GM19467 (cell line): ENCODE measurements at regions not wholly inside any gene's neighbourhood (a gene's known extent, or its start where the extent isn't known, plus 50 kb on each side); places are given as distances from the start of the nearest gene placed in this dataset.

Source experiments
- ATAC-seq: cut with Tn5 transposase; IDR thresholded peaks from one replicate; pipeline ENCODE4 v1.9.1; 2021; ENCODE audit warnings: mild to moderate bottlenecking, moderate library complexity; ENCODE audit not compliant: unreplicated experiment

DNA sequence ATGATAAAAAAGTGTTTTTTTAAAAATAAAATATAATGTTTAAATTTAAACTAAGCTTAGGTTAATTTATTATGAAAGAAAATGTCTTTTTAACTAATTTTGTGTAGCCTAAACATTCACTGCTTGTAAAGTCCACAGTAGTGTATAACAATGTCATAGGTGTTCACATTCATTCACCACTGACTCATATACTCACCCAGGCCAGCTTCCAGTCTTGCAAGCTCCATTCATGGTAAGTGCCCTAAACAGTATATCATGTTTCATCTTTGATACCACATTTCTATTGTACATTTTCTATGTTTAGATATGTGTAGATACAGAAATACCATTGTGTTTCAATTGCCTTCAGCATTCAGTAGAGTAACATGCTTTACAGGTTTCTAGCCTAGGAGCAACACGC lies 530.3 kb downstream of the EPHA5 start:
- no peak for ATAC-seq

DNA sequence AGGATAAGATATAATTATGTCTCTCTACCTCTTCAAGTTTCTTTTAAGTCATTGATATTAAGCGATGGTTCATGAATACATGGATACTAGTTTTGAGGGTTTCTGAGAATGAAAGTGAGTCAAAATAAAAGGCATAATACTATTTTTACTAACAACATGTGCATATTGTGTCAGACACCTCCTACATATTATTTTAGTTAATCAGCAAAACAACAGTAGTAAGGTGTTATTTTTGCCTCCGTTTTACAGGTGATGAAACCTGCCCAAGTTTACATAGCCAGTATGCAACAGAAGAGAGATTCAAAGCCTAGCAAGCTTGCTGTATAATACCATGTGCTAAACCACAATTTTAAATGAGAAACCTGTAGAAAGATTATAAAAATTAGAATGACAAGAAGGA lies 544.1 kb downstream of the EPHA5 start:
- ATAC-seq = no peak

DNA sequence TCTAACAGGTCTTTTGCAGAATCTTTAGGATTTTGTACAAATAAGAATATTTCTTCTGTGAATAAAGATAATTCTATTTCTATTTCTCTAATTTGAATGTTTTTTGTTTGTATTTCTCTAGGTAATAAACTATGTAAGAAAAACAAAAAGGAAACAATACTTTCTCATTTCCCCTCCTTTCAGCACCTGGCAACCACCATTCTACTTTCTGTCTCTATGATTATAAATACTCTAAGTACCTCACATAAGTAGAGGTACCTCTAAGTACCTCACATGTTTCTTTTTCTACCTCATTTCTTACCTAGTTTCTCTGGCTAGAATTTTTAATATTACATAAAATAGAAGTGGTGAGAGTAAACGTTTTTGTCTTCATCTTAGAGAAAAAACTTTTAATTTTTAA lies 550.0 kb downstream of the EPHA5 start:
- ATAC-seq = no peak

DNA sequence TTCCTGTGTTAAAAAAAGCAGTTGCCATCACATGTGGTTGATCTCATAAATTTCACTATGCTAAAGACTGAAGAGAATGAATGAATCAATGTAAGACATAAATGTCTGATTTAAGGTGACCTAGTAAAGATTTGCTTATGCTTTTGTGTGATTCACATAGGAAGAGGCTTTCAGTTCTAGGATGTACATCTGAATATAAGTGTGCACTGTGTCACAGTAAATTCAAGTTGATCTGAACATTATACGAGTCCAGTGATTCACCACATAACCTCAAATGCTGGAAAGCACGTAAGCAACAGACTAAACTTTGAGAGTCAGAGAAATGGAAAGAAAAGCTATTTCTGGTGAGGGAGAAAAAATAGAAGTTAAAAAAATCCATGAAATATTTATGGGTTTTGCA lies 567.9 kb downstream of the EPHA5 start:
- no peak for ATAC-seq

DNA sequence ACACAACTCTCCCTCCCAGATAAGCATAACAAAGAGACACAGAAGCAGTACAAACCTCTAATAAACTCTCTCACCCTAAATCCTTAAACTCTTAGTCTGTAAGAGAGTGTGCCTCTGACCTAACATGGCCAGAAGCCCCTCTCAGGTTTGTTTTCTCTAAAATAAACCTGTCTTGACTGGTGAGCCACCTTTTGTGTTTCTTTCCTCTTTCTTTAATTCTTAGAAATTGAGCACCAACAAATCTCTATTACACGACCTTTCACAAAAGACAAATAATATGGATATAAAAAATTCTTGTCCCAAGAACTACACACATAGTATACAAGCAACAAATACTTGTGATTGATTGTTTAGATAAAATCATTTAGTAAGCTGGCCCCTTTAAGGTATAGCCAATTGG lies 573.7 kb downstream of the EPHA5 start:
- ATAC-seq = no peak

DNA sequence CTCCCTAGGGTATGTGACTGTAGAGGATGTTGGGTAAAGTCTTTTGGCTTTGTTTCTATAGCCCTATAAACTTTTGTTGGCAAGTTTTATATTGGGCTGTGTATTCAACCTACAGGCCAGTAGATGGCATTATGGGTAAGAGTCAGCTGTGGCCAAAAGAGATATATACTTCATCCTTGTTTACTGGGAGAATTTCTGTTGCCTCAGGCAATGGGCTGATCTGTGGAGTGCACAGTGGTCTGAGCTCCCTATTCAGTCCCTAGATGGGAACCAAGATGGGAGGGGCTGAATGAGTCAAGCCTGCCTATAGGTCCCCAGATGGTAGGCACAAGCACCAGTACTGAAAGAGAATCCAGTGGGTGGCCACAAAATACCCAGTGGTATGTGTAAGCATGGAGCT lies 580.6 kb downstream of the EPHA5 start:
- ATAC-seq = no peak

DNA sequence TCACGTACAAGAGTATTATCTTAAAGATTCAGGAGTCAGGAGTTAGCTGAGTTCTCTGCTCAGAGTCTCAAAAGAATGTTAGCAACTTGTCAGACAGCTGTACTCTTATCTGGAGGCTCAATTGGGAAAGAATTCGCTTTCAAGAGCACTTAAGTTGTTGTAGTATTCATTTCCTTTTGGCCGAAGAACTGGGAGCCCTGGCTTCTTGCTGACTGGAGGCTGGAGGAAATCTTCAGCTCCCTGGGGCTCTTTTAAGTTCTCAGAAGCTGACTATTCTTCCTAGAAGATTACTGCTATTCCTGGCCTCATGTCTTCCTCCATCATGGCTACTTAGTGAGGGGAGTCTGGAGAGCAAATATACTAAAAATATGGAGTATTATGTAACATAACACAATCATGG lies 587.2 kb downstream of the EPHA5 start:
- ATAC-seq = no peak

DNA sequence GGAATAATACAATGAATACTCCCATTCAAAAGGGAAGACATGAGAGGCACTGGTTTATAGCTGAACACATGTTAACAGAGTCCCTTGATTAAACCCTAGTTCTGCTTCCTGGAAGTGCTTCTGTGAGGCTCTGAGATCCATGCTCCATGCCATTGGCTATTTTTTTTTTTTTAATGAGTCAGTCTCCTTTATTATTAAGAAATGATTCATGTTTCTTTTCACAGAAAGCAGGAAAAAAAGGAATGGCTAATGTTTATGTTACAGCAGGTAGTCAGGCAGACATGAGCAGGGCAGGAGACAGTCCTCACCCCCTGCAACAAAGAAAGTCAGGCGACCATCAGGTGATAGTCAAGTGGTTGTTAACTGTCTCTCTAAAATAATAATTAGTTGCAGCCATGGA lies 598.7 kb downstream of the EPHA5 start:
- ATAC-seq = no peak

DNA sequence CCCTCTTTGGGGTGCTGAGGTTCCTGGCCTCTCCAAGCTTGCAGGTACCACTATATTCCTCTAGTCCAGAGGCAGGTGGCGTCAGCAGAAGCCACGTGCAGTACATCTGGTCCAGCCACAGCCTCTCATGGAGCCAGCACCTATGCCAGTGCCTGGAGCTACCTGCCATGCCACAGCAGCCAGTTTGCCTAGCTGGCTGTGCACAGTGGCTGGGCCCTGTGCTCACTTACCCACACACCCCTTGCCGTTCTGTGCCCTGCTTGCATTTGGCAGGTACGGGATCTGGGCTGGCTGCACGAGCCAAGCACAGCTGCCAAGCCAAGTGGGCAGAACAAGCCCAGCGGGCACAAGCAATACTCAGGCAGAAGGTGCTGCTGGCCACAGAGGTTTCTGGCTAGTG lies 601.1 kb downstream of the EPHA5 start:
- no peak for ATAC-seq

DNA sequence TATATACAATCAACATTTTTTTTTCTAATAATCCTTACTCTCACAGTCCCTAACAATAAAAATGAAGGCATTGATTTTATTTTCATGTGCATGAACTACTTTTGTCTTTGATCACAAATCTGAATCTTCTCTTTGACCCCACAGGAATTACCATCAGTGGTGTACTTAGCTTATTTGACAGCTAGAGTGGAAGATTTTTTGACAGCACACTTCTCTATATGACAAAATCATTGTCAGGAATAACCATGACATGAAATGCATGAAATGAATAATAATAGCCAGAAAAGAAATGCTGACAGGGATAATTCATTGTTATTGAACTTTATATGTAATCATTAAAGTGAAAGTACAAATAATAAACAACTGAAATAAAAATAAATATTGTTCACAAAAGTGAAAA lies 604.2 kb downstream of the EPHA5 start:
- no peak for ATAC-seq

DNA sequence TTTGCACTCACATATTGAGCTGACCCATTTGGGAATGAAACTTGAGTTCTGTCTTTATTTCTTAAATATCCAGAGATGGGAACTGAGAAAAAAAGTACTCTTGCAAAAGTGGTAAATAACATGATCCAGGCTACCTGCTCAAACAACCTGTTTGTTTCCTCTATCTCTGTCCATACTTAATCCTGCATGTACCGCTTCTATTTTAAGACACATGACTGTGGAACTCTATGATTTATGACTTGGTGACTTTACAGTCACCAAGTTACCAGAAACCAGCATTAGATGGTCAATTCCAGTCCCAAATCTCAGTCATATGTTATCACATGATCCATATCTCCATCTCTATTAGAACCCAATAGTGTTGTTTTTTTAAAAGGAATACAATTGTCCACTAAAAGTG lies 606.7 kb downstream of the EPHA5 start:
- no peak for ATAC-seq

DNA sequence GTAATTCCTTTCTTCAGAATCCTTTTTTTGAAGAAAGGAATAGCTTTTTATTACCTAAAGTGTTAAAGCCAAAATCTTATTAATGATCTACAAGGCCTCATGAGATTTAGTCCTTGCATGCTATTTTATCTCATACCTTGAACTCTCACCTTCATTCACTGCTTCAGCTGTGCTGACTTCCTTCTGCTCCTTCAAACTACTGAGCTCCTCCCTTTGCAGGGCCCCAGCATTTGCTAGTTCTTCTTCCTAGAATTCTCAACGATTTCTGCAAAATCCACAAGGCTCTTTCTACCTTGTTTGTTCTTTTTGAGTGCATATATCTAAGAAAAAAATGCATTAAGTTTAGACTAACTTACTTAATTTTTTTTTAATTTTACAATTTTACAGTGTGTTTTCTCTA lies 619.5 kb downstream of the EPHA5 start:
- no peak for ATAC-seq

DNA sequence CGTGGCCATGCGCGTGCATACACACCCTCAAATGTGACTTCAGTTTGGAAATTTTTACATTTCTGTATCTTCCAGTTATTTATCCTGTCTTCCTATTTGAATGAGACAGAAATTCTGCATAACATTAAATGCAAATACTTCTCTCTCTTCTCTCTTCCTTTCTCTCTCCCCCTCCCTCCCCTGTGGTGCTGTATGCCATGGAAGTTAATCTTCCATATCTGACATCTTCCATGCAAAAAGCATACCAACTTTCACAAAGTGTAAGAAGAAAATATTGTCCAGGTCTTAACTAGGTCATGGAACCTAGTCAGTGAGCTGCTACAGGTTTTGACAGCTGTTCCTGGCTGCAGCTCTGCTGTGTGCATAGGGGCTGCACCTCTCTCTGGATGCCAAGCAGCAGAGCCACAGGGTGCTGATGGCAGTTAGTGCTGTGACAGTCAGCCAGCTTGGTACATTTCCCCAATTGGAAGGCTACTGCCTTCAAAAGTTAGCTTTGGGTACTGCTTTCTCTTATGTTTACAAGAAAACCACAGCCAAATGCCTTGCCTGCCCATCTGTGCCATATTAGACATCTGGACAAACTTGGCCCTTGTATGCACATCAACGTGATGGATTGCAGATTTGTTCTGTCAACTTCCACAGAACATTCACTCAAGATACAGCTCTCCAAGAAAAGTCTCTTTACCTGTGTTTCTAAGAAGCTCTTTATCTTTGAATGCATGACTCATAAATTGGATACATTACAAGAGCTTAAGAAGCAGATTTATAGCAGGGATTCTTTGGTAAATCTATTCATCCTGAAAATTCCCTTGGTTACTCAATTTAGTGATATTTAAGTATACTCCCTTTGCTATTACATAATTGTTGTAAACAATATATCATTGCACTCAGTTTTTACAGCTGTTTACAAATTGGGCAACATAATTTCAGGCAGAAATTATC lies 623.8 kb downstream of the EPHA5 start:
- ATAC-seq = no peak

DNA sequence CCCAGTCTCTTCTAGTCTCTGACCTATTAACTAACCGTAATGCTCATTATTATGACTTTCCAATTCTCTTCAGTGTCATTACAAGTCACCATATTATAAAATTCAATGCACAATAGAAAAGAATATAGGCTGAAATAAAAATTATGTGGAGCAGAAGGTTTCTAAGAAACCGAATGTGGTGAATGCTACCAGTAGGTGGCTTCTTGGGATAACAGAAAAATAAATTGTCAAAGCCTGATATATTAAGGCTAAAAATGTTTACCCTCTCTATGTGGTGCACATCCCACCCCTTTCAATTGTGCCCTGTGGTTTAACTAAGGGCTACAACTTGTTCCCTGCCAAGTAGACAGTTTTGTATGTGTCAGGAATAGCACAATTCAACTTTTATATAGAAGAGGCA lies 624.6 kb upstream of the TECRL start:
- no peak for ATAC-seq

DNA sequence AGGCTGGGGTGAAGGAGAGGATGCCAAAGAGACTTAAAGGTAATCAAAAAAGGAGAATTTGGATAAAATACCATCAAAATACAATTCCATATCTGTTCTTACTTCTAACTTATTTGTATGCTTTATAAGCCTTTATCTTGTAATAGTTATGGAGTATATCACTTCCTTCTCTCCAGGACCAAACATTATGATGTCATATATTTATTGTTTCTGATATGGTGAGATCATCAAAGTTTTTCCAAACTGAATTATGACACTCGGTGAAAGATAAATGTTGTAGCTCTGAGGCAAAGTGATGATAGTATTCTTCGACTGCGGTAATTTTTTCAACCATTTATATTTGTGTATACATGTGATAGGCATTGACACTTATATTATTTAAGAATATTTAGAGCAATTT lies 619.3 kb upstream of the TECRL start:
- ATAC-seq = no peak

DNA sequence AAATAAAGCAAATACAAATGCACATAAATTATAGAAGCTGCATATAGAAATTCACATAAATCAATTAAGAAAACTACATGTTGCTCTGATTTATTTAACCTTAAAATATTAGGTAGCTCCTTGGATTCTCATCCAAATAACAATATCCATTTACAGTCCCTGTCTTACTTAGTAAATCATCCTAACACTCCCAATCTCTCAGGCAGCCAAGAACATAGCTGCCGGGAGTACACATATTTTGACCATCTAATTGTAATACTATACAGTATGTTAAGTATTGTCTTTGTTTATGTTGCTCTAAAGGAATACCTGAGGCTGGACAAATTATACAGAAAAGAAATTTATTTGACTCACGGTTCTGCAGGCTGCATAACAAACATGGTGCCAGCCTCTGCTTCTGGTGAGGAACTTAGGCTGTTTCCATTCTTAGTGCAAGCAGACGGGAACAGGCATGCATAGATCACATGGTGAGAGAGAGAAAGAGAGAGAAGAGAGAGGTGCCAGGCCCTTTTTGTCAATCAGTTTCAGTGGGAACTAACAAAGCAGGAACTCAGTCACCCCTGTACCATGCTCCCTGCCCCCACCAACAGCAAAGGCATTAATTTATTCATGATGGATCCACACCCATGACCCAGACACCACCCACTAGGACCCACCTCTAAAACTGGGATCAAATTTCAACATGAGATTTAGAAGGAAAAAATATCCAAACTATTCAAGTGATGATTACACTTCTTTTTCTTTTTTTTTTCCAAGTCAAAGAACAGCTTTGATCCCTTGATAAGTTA lies 614.8 kb upstream of the TECRL start:
- ATAC-seq = no peak

DNA sequence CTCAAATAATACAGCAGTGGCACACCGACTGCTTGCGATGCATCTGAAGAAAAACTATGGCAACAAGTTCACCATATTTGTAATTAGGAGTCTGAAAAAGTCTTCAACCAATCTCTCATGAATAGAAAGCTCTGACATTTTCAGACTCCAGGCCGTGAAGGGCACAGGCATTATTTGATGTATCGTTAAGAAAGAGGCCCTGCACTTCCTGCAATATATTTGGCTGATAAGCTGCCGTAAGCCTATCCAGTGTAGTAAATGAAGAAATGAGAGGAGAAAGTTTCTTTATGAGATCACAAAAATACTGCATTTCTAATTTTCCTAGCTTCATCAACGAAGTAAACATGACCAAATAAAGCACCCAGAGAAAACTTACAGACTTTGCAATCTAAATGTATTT lies 613.8 kb upstream of the TECRL start:
- ATAC-seq = no peak

DNA sequence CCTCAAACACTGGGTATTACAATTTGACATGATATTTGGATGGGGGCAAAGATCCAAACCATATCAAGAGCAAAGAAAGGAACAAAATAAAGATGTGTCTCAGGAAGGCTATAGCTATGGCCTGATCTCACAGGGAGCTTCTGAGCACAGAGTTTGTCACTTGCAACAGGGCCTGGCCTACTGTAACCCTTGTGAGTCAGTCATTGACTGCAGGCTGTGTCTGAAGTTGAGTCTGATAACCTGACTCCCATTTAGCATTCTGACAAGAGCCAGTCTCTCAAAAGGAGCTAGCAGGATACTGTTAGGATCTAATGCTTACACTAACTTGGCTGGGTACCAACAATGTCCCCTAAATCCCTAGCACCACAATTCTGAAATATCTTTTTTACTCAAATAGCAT lies 612.5 kb upstream of the TECRL start:
- ATAC-seq = no peak

DNA sequence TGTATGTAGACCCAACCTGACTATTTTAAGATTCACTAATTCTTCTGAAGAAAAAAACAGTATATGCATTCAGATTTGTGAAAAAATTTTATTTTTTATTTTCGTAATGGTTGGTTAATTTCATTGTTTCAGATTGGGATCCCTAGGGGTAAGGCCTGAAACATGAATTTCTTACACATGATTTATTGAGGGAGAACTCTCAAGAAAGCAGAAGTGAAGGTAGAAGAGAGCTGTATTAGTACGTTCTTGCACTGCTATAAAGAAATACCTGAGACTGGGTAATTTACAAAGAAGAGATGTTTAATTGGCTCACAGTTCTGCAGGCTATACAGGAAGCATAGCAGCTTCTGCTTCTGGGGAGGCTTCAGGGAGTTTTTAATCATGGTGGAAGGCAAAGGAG lies 611.9 kb upstream of the TECRL start:
- no peak for ATAC-seq

DNA sequence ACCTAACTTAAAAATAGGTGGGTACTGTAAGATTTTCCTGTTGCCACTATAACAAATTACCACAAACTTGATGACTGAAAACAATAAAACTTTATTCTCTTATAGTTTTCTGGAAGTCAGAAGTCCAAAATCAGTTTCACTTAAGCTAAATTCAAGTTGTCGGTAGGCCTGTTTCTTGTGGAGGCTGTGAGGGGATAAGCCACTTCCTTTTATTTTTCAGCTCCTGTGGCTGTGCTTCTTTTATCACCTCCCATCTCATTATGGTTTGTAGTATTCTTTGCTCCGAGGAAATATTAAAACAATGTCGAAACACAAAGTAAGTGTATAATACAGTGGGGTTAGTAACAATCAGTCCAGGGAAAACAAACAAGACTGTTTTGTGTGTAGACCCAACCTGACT lies 610.5 kb upstream of the TECRL start:
- ATAC-seq = no peak

DNA sequence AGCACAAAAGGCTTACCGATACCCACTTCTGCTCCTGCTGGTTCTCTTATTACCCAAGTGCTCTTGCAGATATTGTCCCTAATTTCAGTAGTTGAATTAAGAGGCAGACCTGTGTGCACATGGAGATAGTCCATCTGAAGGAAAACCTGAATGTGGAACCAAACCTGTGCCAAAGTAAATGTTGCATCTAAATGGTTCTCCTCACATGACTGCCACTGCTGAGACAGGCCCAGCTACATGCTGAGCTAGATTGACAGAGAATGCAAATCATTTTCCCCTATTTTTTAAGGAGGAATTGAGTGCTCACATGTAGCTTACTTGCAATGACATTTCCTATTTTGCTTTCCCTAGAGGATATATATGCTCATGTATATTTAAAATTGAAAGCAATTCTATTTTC lies 609.1 kb upstream of the TECRL start:
- ATAC-seq = no peak

DNA sequence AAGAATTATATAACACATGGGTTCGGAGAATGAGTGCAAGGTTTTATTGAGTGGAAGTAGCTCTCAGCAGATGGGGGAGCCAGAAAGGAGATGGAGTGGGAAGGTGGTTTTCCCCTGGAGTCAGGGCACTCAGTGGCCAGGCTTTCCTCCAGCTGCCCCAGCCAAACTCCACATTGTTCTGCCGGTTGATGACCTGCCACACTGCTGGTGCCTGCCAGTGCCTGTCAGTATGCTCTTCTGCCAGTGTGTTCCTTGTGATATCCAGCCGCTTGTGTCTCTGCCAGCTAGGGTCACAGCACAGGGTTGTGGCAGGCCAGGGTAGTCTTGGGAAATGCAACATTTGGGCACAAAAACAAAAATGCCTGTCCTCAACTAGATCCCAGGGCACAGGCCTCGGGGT lies 604.8 kb upstream of the TECRL start:
- ATAC-seq = no peak
